Body of pancreas (tissue), 4 donors: ENCODE measurements at regions not wholly inside any gene's neighbourhood (a gene's known extent, or its start where the extent isn't known, plus 50 kb on each side); places are given as distances from the start of the nearest gene placed in this dataset.

Experiments
- ATAC-seq: fragments of 150-250 bp; one replicate; pipeline ENCODE4 v1.9.1; 2016
- DNase-seq, 4 donors: peaks; one replicate each; pipeline ENCODE4 v3.0.0-alpha.2; 2019
- H3K27ac ChIP-seq, 4 donors: fragments of 200-600 bp; sonication (generic); 1 replicate in 3 of 4; 2 replicates in 1 of 4; pipeline versions ENCODE4 v1.5.1 to v1.6.1; 2016 to 2019; ENCODE audit warnings: mild to moderate bottlenecking in 1 of 4, mixed read lengths in 1 of 4, moderate library complexity in 1 of 4
- H3K27me3 ChIP-seq, 2 donors: fragments of 200-600 bp; sonication (generic); one replicate each; pipeline ENCODE4 v1.6.0; 2016; ENCODE audit warnings: mild to moderate bottlenecking in 1 of 2
- H3K36me3 ChIP-seq, 2 donors: fragments of 200-600 bp; sonication (generic); replicated peaks in 1 of 2; 2 replicates each; pipeline ENCODE4 v1.5.1; 2016; ENCODE audit warnings: low read depth in 2 of 2; ENCODE audit not compliant: insufficient read depth in 1 of 2
- H3K4me1 ChIP-seq: fragments of 200-600 bp; sonication (generic); one replicate; pipeline ENCODE4 v1.6.0; 2016
- H3K4me3 ChIP-seq, 2 donors: fragments of 200-600 bp; sonication (generic); 1 replicate in 1 of 2; 2 replicates in 1 of 2; pipeline ENCODE4 v1.5.1; 2016 to 2019
- H3K9me3 ChIP-seq, 3 donors: fragments of 200-600 bp; sonication (generic); 1 replicate in 2 of 3; 2 replicates in 1 of 3; pipeline ENCODE4 v1.5.1; 2016
- POLR2A ChIP-seq, 3 donors: fragments of 450-650 bp; IDR thresholded peaks; one replicate each; pipeline ENCODE4 v1.6.1; 2016; ENCODE audit warnings: antibody characterized with exemption in 3 of 3, mild to moderate bottlenecking in 2 of 3
- whole genome bisulfite sequencing, 2 donors: methylation state at CpG; one replicate each; pipeline ENCODE4 v1.1.5; 2017; 5-methylcytosine and 5-hydroxymethylcytosine counted together
- intact Hi-C: fragments of 100-400 bp; cut with DNase I; formaldehyde crosslinking; loops from one replicate; pipeline ENCODE4 v1.15.1; 2023
- TF ChIP-seq, protein P1 (sequence below), 7 experiments: fragments of 450-650 bp in 4 of 7; fragments of 200-600 bp in 3 of 7; sonication (generic) in 3 of 7; IDR thresholded peaks; one replicate each; pipeline ENCODE4 v1.5.1; 2016 to 2019; ENCODE audit warnings: antibody characterized with exemption in 7 of 7

GRCh38 chr14:104423701-104424405 lies 155.7 kb upstream of the C14orf180 start:
- WGBS, 2 donors = 61 to 70% methylated on average over 16 to 17 of the region's 17 CpGs
- Histone ChIP-seq H3K9me3 (no peaks in the 10 kb centered on the region), H3K4me1 (no peaks in the 10 kb centered on the region), H3K27me3 (no peaks in the 10 kb centered on the region), H3K27ac (no peak overlapping the region), H3K36me3 (no peaks in the 10 kb centered on the region), H3K4me3 (no peak overlapping the region)
- intact Hi-C loops = no loop called here
- ATAC-seq (no peak), DNase-seq (no peak)
- TF ChIP-seq POLR2A (IDR thresholded peaks at IDR 0.05) = no peak
- TF ChIP-seq, protein P1, sequence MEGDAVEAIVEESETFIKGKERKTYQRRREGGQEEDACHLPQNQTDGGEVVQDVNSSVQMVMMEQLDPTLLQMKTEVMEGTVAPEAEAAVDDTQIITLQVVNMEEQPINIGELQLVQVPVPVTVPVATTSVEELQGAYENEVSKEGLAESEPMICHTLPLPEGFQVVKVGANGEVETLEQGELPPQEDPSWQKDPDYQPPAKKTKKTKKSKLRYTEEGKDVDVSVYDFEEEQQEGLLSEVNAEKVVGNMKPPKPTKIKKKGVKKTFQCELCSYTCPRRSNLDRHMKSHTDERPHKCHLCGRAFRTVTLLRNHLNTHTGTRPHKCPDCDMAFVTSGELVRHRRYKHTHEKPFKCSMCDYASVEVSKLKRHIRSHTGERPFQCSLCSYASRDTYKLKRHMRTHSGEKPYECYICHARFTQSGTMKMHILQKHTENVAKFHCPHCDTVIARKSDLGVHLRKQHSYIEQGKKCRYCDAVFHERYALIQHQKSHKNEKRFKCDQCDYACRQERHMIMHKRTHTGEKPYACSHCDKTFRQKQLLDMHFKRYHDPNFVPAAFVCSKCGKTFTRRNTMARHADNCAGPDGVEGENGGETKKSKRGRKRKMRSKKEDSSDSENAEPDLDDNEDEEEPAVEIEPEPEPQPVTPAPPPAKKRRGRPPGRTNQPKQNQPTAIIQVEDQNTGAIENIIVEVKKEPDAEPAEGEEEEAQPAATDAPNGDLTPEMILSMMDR (IDR thresholded peaks at IDR 0.05) = no peak

DNA sequence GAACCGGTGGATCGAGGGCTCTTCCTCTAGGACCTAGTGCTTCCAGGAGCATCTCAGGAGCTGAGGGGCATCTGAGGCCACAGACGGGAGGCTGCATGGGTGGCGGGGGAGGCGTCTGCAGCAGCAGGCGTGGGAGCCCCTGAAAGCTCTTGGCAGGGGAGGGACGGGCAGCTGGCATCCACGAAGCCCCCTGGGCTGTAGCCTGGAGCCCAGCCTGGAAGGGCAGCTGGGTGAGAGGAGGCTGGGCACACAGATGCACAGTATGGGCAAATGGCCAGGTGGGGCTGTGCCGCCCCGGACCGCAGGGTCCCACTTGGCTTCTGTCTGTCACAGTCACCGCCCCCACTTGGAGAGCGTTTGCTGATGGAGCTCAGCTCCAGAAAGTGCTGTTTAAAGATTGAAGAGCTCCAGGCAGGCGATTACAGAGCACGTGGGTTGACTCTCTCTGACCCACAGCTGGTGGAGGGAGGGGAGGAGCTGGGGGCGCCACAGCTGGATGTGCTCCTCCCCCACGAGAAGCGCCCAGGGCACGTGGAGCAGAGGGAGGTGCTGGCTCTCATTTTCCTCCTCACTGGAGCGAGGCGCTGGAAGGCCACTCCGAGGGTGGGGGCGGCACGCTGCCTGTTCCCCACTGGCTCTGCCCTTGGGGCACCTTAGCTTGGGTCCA lies 155.0 kb upstream of the C14orf180 start:
- Histone ChIP-seq H3K4me3 (no peak overlapping the region), H3K9me3 (no peaks in the 10 kb centered on the region), H3K27me3 (no peaks in the 10 kb centered on the region), H3K27ac (no peak overlapping the region), H3K36me3 (no peaks in the 10 kb centered on the region), H3K4me1 (no peaks in the 10 kb centered on the region)
- 31 to 47% methylated on average over 3 to 24 of the region's 24 CpGs for WGBS, 2 donors
- intact Hi-C loops = no loop called here
- no peak for TF ChIP-seq POLR2A (IDR thresholded peaks at IDR 0.05)
- TF ChIP-seq, protein P1 (IDR thresholded peaks at IDR 0.05) = no peak
- DNase-seq (no peak), ATAC-seq (no peak)

GRCh38 chr14:104425171-104425681 lies 154.3 kb upstream of the C14orf180 start:
- H3K4me1 ChIP-seq = no peaks in the 10 kb centered on the region
- no peak overlapping the region for H3K4me3 ChIP-seq
- 31 to 61% methylated on average over 3 to 16 of the region's 16 CpGs for WGBS, 2 donors
- no peaks in the 10 kb centered on the region for H3K9me3 ChIP-seq
- H3K36me3 ChIP-seq = no peaks in the 10 kb centered on the region
- intact Hi-C loops = no loop called here
- ATAC-seq = no peak
- TF ChIP-seq, protein P1 (IDR thresholded peaks at IDR 0.05) = no peak
- no peak for TF ChIP-seq POLR2A (IDR thresholded peaks at IDR 0.05)
- no peaks in the 10 kb centered on the region for H3K27me3 ChIP-seq
- no peak for DNase-seq
- H3K27ac ChIP-seq = no peak overlapping the region

- Histone ChIP-seq H3K27me3 (no peaks in the 10 kb centered on the region), H3K4me1 (no peaks in the 10 kb centered on the region), H3K36me3 (no peaks in the 10 kb centered on the region), H3K27ac (no peak overlapping the region), H3K4me3 (no peak overlapping the region), H3K9me3 (no peaks in the 10 kb centered on the region)
- 73 to 75% methylated on average over 18 to 19 of the region's 20 CpGs for WGBS, 2 donors
- DNase-seq (no peak), ATAC-seq (no peak)
- TF ChIP-seq, protein P1 (IDR thresholded peaks at IDR 0.05) = no peak
- TF ChIP-seq POLR2A (IDR thresholded peaks at IDR 0.05) = no peak
- intact Hi-C loops = no loop called here
Observed at GRCh38 chr14:104425763-104426646, 153.6 kb upstream of the C14orf180 start.
